Suppressor macrophage treated with lipopolysaccharide for 4 hours (primary cell): ENCODE measurements at regions not wholly inside any gene's neighbourhood (a gene's known extent, or its start where the extent isn't known, plus 50 kb on each side); places are given as distances from the start of the nearest gene placed in this dataset.

Experiments
- DNase-seq: peaks from one replicate; pipeline ENCODE4 v3.0.0-alpha.2; 2020

DNA sequence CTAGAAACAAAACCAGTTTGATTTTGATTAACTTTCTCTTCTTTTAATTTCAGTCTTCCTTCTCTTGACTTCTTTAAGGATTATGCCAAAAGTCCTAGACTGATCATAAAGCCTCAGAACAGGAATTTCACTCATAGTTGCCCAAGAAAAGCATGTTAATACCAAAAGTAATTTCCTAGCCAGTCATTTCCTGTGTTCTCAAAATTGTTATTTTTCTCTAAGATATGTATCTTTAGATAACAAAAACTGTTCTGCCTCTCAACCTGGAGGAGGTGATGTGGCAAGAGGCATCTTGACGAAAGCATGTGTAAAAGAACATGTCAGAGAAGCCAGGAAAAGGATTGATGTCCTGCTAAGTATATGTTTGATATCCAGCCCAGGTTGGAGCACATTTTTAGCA lies 78.0 kb upstream of the IPO9 start:
- DNase-seq, result no peak

DNA sequence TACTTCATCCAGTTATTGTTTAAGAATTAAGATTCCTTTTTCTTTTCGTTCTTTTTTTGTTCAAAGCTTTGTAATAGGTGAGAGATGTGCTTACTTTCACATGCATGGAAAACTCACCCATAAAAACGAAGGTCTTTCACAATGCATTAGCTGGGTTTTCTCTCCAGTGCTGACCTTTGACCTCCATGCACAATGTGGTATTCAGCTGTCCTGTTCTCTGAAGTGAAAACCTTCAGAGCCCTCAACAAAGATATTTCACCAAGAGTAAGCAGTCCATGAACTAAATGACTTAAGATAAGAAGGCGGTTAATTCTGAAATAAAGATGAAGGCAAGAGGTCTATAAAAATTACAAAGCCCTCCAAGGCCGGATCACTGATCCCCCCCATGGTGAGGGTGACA lies 77.1 kb upstream of the IPO9 start:
- no peak for DNase-seq

DNA sequence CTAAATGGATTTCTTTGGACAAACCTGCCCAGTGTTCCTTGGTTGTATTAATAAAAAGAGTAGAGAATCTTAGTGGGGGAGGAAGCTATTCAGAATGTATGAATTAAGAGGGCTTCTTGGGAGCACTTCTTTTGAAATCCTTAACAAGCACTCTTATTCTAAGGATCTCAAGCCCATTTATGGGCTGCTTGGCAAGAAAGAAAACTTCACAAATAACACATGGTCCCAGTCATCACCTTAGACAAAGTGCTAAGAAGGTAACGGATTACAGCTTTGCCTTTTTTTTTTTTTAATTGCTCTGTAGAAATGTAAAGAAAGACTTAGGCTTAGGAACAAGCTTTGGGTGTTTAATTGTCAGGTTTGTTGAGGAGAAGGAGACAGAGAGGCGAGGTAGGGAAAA lies 76.6 kb upstream of the IPO9 start:
- DNase-seq, result no peak

DNA sequence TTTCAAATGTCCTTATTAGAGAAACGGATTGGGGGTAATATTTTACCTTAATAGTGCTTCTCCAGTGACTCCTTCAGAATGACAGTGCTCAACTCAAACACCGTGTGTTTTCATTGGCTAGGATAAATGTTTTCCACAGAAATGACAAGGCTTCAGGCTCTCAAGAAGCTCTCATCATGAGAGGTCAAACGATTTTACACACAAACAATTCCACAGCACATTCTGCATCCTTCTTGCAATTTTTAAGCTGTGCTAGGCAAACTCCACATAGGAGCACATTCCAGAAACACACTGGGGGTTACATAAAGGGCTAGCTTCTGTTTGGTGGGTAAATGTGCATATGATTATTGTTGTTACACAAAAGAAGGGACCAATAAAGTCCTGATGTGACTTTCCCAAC lies 75.5 kb upstream of the IPO9 start:
- DNase-seq, result no peak

DNA sequence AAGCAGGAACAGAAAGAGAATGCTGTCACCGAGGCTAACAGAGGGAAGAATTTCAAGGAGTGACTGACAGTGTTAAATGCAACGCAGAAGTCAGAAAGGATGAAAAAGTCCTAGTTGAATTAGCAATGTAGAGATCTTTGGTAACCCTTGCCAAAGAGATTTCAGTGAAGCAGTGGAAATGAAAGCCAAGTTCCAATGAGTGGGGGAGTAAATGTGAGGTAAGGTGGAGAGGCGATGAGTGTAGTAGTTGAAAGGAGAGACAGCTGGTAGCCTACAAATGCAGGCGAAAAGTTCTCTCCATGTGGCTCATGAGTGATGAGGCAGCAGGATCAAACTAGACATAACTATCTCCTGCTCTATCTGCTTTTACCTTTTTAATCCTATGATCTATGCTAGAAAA lies 74.6 kb upstream of the IPO9 start:
- DNase-seq, result no peak

DNA sequence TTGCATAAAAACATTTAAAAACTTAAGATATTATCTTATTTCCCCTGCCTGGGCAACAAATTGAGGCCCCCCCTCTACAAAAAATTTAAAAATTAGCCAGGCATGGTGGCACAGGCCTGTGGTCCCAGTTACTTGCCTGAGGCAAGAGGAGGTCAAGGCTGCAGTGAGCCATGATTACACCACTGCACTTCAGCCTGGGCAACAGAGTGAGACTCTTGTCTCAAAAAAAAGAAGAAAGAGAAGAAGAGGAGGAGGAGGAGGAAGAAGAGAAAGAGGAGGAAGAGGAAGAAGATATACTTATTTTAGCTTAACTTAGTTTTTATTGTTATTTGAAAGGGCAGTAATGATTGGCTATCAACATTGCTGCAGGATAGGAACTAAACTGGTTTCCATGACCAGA lies 73.8 kb upstream of the IPO9 start:
- DNase-seq, result no peak

DNA sequence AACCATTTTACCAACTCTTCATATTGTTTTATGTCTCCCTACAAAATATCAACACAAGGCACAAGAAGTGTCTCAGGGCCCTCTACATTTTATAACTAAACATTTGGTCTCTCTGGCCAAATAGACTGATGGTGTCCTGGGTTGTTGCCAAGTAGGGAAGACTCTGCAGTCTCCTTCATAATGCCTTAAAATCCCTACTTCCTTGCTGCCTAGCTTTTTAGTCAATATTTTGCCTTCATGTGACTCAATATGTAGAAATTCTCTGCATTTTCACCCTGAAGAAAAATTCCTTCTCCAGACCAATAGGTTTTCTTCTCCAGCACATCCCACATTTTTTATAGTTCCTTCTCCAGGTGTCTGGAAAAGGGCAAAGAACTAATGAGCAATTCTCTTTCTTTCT lies 72.6 kb upstream of the IPO9 start:
- no peak for DNase-seq

DNA sequence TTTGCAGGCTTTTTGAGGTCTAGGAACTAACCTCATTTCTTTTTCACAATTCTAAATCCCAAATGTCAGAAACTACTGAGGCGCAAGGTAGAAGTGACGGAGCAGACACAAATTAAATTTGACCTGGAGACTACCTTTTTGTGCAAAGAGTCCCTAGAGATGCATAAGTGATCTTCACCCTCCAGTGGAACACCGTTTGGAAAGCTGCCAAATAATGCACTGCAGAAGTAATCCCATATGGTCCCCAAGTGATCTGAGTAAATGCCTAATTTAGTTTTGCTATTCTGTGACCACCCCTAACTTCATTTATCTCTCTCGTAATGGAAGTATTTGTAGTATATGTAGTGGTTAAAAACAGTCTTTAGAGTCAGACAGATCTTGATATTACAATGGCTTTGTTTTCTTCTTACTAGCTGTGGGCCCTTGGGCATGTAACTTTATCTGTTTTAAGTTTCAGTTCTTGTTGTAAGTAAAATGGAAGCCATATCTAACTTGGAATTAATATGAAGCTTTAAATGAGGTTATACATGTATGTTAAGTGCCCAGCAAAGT lies 70.4 kb upstream of the IPO9 start:
- no peak for DNase-seq

DNA sequence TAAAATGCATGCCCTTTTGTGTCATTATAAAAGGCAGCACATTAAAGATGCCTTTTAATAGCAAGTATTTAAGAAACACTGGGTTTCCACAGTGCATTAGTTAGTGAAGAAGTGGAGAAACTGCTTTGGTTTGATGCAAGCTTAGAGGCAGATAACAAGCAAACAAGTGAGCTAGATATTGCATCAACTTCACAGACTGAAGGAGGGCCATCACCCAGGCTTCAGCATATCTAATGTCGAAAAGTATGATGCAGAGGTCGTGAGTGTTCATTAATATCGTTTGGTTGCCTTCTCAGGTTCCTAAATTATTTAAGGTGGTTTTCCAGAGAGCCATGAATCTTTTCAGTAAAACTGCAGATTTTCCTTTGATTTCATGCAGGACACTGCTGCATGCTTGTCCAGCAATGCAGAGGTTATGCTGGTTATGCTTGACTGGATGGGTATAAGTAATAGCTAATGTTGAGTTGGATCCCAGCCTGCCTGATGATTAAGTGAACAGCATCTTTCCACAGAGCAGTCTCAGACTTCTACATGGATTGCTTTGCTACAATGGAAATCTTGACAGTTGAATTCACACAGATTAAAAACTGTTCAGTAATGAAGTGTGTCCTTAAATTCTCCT lies 69.7 kb upstream of the IPO9 start:
- no peak for DNase-seq

DNA sequence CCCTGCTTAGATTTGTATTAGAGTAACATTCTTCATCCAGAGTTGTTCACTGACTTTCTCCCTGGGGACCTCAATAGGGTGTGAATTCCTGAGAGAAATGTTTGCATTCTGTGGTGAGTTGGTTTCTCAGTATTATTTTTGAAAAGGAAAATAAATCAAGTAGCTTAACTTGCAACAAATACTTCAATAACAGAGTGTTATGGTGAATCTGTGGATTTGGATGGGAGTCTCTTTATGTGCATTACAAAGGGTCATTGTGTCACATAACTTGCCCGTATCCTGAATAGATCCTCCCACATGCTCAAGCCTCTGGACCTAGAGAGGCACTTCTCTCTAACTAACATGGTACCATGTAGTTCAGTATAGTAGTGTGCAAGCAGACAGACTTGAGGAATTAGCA lies 68.4 kb upstream of the IPO9 start:
- DNase-seq, result no peak

DNA sequence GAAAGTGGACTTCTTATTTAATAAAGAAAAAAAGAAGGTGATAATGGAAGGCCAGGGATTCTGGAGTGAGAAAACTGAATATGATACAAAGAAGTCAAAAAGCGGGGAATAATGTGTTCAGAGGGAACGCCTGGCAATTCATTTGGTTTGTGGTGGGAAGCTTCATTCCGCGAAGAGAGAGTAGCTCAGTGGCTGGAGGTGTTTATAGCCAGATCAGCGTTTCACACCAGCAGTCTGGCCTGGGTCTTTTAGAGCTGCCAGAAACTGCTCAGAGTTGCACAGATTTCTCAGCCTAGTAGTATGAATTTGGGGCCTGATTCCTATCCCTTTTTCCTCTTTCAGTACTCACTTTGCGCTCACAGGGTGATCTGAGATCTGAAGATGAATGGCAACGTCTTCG lies 67.8 kb upstream of the IPO9 start:
- no peak for DNase-seq

DNA sequence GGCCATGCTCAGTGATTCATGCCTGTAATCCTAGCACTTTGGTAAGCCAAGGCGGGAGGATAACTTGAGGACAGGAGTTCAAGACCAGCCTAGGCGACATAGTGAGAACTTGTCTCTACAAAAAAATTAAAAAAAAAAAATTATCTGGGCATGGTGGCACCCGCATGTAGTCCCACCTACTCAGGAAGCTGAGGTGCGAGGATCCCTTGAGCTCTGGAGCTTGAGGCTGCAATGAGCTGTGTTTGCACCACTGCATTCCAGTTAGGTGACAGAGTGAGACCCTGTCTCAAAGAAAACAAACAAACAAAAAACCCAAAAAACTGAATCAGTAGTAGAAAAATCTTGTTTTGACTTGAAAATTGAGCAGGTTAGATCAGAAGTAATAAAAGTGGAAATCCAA lies 67.1 kb upstream of the IPO9 start:
- DNase-seq, result no peak

DNA sequence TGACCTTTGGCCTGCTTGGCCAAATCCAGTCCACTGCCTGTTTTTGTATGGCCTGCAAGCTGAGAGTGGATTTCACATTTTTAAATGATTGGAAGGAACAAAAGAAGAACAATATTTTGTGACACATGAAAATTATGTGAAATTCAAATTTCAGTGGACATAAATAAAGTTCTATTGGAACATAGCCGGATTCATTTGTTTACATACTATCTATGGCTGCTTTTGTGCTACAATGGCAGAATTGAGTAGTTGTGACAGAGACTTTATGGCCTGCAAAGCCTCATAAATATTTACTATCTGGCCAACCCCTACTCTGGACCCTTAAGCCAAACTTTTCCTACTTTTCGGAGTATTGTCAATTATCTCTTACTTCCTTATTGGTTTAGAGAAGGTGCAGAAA lies 66.6 kb upstream of the IPO9 start:
- no peak for DNase-seq

DNA sequence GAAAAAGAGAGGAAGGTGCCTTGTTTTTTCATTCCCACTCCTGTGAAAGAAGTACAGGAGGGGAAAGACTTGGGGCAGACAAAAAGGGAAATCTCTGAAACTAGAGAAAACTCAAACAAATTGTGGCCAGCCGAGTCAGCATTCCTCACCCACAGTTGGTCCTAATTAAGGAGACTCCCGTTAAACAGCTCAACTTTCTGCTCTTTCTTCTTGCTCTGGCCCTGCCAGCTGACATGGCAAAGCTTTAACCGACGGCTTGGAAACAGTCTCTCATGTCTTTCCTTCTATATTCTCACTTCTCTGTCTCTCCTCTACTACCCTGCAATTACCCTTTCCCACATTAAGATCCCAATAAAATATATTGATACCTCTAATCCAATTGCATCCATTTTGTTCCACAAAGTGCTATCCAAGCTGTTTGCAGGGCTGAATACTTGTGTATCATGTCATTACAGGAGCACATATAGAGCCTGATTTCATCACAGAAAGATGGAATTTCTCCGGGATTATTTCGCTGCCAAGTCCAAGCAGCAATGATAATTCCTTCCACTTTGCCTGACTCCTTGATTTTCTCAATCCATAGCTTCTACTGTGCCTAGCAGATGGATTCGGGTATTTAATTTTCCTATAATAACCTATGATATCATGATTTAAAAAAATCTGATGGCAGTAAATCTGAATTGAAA lies 65.4 kb upstream of the IPO9 start:
- no peak for DNase-seq

DNA sequence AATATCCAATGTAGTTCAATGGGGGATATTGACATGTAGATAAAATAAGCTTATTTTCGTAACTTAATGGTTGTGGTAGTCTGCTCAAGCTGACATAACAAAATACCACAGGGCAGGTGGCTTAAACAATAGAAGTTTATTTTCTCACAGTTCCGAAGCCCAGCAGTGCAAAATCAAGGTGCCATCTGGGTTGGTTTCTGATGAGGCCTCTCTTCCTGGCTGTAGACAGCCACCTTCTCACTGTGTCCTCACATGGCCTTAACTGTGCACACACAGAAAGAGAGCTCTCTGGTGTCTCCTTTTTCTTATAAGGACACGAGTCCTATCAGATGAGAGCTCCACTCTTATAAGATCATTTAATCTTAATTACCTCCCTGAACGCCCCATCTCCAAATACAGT lies 64.8 kb upstream of the IPO9 start:
- no peak for DNase-seq

DNA sequence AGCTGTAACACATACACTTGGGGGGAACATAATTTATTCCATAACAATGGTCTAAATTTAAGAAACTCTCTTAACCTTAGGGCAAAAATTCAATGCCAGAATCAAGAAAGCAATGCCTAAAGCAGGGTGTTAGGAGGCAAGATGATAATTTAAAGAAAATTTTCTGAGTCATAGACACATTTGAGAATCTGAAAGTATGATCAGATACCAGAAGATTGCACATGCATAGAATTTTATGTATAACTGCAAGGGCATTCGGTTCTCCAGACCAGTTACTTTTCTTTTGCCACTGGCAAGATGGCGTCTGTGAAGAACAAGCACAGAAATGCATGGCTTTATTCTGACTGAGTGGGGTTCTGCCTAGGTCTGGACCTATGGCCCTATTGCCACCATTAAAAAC lies 64.4 kb upstream of the IPO9 start:
- no peak for DNase-seq

DNA sequence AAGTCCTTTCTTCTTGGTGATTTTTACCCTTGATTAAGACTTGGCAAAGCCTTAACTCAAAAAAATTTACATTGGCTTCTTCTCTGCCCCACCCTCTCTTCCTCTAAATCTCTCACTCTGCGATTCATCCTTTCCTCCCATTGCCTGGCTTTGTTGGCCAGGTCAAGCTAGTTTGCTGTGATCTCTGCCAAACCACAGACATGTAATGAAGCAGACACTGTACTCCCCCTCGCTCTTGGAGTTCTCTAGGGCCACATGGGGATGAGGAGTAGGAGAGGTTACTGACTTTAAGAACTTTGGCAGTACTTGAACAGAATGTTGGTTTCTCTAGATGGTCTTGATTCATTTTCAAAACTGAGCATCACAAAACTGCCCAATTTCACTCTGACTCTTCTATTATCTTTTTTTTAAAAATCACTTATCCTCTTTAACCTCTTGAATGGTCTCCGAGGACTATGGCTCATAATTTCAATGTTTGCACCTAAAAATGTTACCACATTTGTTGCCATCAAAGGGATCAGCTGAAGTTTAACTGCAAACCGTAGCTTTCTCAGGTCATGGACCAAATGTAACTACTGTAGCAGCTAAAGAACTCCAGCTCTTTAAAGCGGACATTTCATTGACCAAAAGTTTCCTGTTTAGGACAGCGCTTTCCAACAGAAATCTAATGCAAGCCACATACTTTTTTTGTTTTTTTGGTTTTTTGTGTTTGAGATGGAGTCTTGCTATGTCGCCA lies 62.7 kb upstream of the IPO9 start:
- no peak for DNase-seq

DNA sequence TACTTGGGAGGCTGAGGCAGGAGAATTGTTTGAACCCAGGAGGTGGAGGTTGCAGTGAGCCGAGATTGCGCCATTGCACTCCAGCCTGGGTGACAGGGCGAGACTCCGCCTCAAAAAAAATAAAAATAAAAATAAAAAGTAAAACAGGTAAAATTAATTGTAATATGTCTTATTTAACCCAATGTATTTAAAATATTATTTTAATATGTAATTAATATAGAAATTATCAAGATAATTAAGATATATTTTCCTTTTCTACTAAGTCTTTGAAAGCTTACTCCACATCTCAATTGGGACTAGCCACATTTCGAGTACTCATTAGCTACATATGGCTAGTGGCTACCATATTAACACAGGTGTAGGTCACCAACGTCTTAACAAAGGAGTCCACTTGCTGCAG lies 61.6 kb upstream of the IPO9 start:
- DNase-seq, result no peak

DNA sequence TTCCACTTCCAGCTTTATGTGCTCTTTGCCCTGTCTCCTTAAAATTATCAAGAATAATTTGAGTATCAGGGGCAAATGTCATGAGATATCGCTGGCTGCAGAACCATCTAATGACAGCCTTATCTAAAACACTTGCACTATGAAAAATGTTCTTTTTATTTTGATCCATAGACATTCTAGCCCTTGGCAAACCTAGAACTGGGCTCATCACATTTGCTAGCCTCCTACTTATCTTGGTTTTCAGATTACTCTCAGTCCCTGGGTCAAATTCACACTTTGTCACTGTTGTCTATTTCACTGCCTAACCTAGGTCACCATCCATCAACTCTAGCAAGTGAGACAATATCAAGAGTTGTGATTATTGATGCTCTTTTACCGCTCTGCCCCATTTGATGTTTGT lies 59.9 kb upstream of the IPO9 start:
- DNase-seq, result no peak

DNA sequence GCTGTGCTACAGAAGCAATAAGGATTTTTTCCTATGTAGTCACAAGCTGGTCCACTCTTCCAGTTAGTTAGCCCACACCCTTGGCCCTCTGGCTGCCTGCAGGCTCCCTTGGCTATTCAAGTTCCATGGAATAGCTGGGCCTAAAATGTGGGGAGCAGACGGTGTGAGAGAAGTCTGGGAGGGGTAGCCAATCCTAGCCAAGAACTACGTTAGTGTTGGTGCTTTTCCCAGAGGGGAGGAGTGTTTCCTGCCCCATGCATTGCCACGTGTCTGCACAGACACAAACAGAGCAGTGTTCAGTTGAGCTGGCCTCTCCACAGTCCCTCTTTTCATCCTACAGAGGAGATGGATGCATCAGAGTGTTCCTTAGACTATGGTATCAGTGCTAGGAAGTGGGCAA lies 59.0 kb upstream of the IPO9 start:
- DNase-seq, result no peak

DNA sequence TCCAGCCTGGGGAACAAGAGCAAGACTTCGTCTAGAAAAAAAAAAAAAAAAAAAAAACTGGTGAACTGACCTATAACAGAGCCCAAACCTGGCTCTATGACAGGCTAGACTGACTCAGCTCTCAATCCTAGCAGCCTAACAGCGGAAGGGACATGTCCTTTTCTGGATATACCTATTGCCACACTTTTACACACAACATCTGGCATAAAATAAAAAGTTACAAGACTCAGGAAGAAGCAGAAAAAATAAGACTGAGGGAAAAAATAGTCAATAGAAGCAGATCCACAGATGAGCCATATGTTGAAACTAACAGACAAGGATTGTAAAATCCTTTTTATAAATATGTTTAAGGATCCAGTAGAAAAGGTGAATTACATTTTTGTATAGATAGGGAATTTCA lies 57.5 kb upstream of the IPO9 start:
- no peak for DNase-seq

DNA sequence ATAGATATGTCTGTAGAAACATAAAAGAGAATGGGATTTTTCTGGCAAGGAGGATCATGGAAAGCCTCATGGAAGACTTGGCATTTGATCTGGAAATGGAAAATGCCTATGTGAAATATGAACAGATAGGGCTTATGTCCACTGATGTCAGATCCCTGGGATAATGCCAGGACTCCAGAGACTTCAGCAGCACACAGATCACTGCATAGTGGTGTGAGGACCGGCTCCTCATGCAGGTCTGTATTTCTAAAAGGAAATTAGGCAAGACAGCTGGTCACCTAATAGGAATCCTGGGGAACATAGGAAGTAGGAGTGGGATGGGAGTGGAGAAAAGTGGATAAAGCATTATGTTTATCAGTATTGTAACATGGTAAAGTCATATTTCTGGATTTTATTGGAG lies 56.8 kb upstream of the IPO9 start:
- no peak for DNase-seq

DNA sequence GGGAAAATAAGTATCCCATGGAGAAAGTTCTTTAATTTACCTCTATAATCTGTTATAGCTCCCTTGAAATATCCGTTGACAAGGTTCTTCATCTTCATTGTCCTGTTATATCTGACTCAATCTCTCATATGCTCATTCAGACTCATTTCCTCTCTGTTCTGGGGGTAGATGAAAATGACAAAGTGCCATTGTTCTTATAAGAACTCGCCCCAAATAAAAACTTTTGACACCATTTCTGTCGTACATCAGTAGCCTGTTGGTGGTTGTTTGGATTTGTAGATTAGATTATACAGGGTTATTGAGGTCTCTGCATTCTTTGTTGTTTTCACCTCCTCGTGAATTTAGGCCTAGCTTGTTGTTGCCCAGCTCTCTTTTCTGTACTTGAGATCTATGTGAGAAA lies 55.2 kb upstream of the IPO9 start:
- no peak for DNase-seq

DNA sequence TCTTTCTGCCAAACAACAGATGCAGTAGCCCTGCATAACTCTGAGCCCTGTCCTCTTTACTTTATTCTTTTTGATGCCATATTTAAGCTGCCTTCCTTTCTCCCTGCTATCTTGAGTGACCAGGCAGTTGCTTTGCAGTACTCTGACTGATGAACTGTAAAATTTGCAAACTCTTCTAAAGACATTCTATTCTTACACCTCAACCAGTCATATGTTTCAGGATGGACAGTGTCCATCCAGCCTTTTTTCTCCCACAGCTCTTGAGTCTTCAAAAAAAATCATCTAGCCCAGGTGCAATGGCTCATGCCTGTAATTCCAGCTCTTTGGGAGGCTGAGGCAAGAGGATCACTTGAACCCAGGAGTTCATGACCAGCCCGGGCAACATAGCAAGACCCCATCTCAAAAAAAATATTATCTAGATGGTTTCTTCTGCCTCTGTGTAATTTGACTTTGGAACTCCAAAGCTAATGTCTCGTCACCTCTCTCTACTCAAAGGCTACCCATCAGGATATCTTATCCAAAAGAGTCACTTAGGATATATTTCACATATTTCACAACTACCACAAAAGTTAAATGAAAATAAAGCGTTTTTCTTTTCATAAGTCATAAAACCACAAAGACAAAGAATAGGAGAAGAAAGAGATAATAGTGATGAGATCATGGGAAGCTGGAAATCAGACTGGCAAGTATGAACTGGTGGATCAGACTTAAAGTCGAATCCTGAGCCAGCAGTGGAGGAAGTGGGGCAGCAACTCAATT lies 54.6 kb upstream of the IPO9 start:
- DNase-seq, result no peak
